ENCODE measurements at regions not wholly inside any gene's neighbourhood (a gene's known extent, or its start where the extent isn't known, plus 50 kb on each side); places are given as distances from the start of the nearest gene placed in this dataset.

DNA sequence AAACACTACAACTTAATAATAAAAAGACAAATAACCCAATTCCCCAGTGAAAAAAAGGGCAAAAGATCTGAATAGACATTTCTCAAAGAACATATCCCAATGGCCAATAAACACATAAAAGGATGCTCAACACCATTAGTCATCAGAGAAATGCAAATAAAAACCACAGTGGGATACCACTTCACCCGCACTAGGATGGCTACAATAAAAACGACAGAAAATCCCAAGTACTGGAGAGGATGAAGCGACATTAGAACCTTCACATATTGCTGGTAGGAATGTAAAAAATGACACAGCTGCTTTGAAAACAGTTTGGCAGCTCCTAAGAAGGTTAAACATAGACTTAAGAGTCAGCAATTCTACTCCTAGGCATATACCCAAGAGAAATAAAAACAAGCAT lies 140.6 kb upstream of the ARX start:
- no peaks in the 10 kb centered on the region for H3K27me3 ChIP-seq
- TF ChIP-seq, protein P1, sequence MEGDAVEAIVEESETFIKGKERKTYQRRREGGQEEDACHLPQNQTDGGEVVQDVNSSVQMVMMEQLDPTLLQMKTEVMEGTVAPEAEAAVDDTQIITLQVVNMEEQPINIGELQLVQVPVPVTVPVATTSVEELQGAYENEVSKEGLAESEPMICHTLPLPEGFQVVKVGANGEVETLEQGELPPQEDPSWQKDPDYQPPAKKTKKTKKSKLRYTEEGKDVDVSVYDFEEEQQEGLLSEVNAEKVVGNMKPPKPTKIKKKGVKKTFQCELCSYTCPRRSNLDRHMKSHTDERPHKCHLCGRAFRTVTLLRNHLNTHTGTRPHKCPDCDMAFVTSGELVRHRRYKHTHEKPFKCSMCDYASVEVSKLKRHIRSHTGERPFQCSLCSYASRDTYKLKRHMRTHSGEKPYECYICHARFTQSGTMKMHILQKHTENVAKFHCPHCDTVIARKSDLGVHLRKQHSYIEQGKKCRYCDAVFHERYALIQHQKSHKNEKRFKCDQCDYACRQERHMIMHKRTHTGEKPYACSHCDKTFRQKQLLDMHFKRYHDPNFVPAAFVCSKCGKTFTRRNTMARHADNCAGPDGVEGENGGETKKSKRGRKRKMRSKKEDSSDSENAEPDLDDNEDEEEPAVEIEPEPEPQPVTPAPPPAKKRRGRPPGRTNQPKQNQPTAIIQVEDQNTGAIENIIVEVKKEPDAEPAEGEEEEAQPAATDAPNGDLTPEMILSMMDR (IDR thresholded peaks at IDR 0.05): no peak
- TF ChIP-seq POLR2A (IDR thresholded peaks at IDR 0.05): no peak
- intact Hi-C loops (cut with DNase I): no loop called here
- DNase-seq: no peak
- no peaks in the 10 kb centered on the region for H3K9me3 ChIP-seq
- no peak overlapping the region for H3K27ac ChIP-seq
- H3K4me3 ChIP-seq: no peak overlapping the region
- 36 to 51% methylated on average over 3 of the region's 3 CpGs for WGBS, 2 donors
- H3K36me3 ChIP-seq: no peaks in the 10 kb centered on the region
- no peaks in the 10 kb centered on the region for H3K4me1 ChIP-seq

DNA sequence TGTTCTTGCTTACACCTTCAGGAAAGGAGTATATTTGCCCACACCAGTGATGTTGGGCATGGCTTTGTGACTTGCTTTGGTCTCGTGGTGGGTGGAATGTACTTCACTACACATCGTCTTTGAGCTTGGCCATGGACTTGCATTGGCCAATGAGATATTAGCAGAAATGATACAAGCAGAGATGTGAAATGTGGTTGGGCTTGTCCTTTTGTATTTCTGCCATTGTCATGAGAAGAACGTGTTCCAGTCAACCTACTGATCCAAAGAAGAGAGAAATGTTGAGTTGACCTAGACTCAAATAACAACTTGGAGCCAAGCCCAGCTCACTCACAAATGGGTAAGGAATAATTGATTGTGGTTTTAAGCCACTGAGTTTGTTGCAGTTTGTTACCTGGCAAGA lies 138.4 kb upstream of the ARX start:
- intact Hi-C loops (cut with DNase I): no loop called here
- no peaks in the 10 kb centered on the region for H3K27me3 ChIP-seq
- no peaks in the 10 kb centered on the region for H3K9me3 ChIP-seq
- no peaks in the 10 kb centered on the region for H3K36me3 ChIP-seq
- WGBS, 2 donors: 49 to 67% methylated on average over 3 of the region's 3 CpGs
- DNase-seq: no peak
- TF ChIP-seq, protein P1 (IDR thresholded peaks at IDR 0.05): no peak
- no peak overlapping the region for H3K4me3 ChIP-seq
- H3K4me1 ChIP-seq: no peaks in the 10 kb centered on the region
- no peak overlapping the region for H3K27ac ChIP-seq

DNA sequence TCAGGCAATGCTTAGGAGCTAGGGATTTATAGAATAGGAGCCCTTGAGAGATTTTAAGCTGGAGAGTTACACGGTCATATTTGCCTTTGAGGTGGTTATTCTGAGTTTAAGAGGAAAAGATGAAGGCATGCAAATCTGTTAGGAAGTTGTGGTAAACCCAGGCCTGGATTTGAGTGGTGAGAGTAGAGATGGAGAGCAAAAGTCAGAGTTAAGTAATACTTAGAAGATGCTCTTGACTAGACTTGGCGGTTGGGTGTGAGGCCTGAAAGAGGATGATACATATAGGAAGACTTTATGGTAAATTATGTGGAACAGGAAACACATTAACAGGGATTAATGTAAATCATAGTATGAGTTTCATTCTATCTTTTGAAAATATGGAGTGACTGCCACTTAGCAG lies 136.0 kb upstream of the ARX start:
- no peak overlapping the region for H3K27ac ChIP-seq
- H3K4me1 ChIP-seq: no peaks in the 10 kb centered on the region
- intact Hi-C loops (cut with DNase I): no loop called here
- H3K9me3 ChIP-seq: no peaks in the 10 kb centered on the region
- no peaks in the 10 kb centered on the region for H3K27me3 ChIP-seq
- no peak overlapping the region for H3K4me3 ChIP-seq
- TF ChIP-seq, protein P1 (IDR thresholded peaks at IDR 0.05): no peak
- no peak for TF ChIP-seq POLR2A (IDR thresholded peaks at IDR 0.05)
- H3K36me3 ChIP-seq: no peaks in the 10 kb centered on the region
- no peak for DNase-seq
- 76 to 81% methylated on average over 2 of the region's 2 CpGs for WGBS, 2 donors

DNA sequence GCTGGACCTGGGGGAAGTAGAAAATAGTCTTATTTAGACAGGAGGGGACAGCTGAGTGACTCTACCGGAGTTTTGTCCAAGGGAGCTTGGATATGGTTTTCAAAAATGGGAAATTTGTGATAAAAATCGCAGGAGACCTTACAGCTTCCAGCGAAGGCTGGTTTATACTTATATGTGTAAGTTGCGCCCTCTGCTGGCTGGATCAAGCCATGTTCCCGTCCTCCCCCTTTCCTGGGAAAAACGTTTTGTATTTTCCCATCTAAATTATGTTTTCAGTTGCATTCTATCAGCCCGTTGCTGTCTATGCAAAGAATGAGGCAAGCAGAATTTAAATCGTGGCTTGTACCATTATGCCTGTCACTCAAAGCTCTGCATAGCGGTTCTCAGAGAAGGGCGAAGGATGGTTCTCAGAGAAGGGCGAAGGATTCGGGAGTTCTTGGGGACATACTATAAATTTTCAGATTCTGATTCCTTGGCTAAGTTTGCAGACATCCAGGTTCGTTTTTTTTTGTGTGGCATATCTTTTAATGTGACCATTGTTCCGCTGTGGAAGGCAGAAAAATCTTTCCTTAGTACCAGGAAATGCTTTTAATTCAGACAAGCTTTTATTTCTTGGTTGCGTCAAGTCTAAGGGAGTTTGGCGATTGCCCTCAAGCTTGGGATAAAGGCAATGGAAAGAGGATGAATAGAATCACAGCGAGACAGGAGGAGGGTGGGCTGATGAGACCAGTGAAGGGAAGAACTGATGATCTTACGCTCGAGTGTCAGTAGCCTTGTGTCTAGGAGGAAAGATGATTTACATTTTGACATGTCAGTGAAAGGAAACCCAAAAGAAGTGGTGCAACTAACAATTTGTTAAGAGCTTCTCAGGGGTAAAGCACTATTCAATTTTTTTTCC lies 128.5 kb upstream of the ARX start:
- 20 to 24% methylated on average over 14 to 19 of the region's 19 CpGs for WGBS, 2 donors
- DNase-seq: no peak
- intact Hi-C loops (cut with DNase I): loop anchor here (10.0 kb wide), 1 partner anchor 309 kb away; no protein-coding TSS in a partner anchor

DNA sequence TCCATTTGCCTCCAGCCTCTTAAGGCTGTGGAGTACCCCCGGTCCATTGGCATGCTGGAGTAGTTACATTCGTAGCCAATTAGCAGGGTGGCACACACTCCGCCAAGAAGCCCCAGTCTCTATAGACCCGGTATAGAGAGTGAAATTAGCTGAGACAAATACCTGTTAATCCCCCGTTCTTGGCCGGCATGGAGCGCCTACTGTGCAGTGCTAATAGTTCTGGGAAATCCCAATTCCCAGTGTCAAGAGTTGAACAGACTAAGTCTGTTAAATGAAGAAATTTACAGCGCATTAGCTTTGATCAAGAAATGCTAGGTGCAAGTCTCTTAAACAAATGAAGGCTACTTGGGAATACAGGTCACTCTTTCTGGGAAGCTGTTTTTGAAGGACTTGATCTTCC lies 127.8 kb upstream of the ARX start:
- intact Hi-C loops (cut with DNase I): loop anchor here (10.0 kb wide), 1 partner anchor 309 kb away; no protein-coding TSS in a partner anchor
- H3K4me3 ChIP-seq: no peak overlapping the region
- no peaks in the 10 kb centered on the region for H3K9me3 ChIP-seq
- H3K4me1 ChIP-seq: no peaks in the 10 kb centered on the region
- H3K27ac ChIP-seq: no peak overlapping the region
- TF ChIP-seq, protein P1 (IDR thresholded peaks at IDR 0.05): no peak
- TF ChIP-seq POLR2A (IDR thresholded peaks at IDR 0.05): no peak
- WGBS, 2 donors: 52 to 67% methylated on average over 5 to 8 of the region's 8 CpGs
- no peaks in the 10 kb centered on the region for H3K36me3 ChIP-seq
- DNase-seq: no peak
- H3K27me3 ChIP-seq: peaks cover 0 to 8% (median 0%) of the 10 kb centered on the region in 4 donors

More for the DNA sequence above, 128.5 kb upstream of the ARX start:
- H3K4me3 ChIP-seq: no peak overlapping the region
- no peaks in the 10 kb centered on the region for H3K4me1 ChIP-seq
- TF ChIP-seq, protein P1 (IDR thresholded peaks at IDR 0.05): peak; percentile 47 to 66 (median 63)
- no peak for TF ChIP-seq POLR2A (IDR thresholded peaks at IDR 0.05)
- no peaks in the 10 kb centered on the region for H3K9me3 ChIP-seq
- H3K27ac ChIP-seq: no peak overlapping the region
- no peaks in the 10 kb centered on the region for H3K36me3 ChIP-seq
- H3K27me3 ChIP-seq: peaks cover 0 to 8% (median 0%) of the 10 kb centered on the region in 4 donors
